Ureter (tissue), 1 donor: ENCODE measurements at regions not wholly inside any gene's neighbourhood (a gene's known extent, or its start where the extent isn't known, plus 50 kb on each side); places are given as distances from the start of the nearest gene placed in this dataset.
"Not testable (repeated sequence)": the region's sequence is repeated elsewhere in the genome, so short reads cannot be mapped to it uniquely, and the experiment has no call there.

Source experiments
- DNase-seq: peaks from one replicate; pipeline ENCODE4 v3.0.0-alpha.2; 2020; ENCODE audit warnings: low spot score
- donor health status: DM: yes; HTN: yes; CAD: no.

GRCh38 chr11:56876621-56877275 is 112.0 kb upstream of the OR5AK2 start:
- DNase-seq = no peak

GRCh38 chr11:56855217-56855616 is 106.7 kb upstream of the OR9G4 start:
- no peak for DNase-seq

- no peak for DNase-seq
Measured at GRCh38 chr11:56852131-56852530, 103.6 kb upstream of the OR9G4 start.

- DNase-seq = no peak
Measured at GRCh38 chr11:56849852-56850251, 101.4 kb upstream of the OR9G4 start.

GRCh38 chr11:56849250-56849649 is 100.8 kb upstream of the OR9G4 start:
- no peak for DNase-seq

GRCh38 chr11:56848141-56848809 is 99.8 kb upstream of the OR9G4 start:
- DNase-seq = no peak

DNA sequence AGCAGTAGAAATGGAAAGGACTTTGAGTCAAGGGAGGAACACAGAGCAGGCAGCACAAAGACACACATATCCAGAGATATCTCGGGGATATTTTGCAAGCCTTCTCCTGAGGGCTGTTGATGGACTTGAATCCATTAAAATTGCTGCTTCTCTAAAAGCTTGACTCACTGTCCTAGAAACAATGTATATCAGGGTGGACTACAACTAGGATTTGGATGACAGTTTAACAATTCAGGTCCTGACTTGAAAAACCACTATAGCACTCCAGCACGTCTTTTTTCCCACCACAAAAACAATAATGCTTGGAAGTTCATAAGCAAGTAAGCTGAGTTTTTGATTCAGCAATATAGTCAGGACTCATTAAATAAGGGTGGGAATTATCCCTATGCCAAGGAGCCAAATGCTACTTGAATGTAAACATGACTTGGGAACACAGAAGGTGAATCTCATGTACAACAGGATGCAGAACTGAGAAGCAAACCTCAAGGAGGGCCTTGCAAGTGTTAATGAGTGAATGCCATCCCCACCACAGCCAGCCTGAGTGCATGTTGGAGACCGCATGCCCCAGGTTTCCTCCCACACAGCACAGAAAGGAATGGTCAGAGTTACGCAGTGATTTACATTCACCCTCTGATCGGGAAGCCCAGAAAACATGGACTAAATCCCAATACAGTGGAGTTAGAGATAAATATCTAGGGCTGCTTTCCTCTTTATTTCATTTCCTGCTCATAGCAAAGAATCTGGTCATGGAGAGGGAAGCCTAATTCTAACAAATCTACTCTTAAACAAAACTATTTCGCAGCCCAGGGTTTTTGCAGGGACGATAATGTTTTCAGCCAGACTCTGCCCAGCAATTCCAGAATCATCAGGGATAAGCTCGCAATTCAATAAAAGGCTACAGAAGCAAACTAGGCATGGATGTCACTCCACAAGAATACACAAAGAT is 98.4 kb upstream of the OR9G4 start:
- DNase-seq = no peak

- DNase-seq = no peak
Measured at GRCh38 chr11:56845121-56845732, 96.7 kb upstream of the OR9G4 start.

DNA sequence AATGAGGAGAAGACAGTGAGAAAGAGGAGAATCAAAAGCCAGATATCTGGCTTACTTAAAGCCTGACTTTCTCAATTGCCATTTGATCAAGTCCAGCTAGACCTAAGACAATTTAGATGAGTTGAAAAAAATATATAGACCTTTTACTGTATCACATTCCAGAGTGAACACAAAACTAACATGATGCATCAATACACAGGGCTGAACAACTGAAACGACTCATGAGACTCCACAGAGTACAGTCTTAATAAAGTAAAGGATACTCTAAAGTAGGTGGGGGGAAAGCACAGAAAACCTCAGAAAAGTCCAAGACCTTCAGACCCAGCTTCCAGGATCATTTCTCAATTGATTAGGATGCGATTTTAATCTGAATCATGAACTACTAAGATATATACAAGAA is 95.3 kb upstream of the OR9G4 start:
- no peak for DNase-seq

GRCh38 chr11:56842814-56843794 is 94.6 kb upstream of the OR9G4 start:
- no peak for DNase-seq

GRCh38 chr11:56841210-56841810 is 92.8 kb upstream of the OR9G4 start:
- DNase-seq = peak; percentile 53

- DNase-seq = not testable (repeated sequence)
Measured at GRCh38 chr11:56827357-56827756, 78.9 kb upstream of the OR9G4 start.

- DNase-seq = no peak
Measured at GRCh38 chr11:56819916-56820315, 71.4 kb upstream of the OR9G4 start.

DNA sequence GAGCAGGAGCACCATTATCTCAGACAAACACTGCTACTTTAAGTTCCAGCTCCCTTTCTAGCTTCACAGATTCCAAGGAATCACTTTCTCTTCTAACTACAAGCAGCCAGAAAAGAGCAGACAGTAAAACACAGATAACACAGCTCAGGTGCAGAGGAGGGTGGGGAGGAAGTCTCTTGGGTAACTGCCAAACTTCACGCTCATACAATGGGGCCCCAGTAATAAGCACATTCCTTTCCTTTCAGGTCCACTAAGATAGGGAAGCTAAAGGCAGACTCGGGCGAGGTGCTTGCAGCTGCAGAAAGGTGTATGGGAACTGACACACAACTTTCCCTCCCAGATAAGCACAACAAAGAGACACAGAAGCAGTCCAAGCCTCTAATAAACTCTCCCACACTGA is 69.2 kb upstream of the OR9G4 start:
- no peak for DNase-seq

DNA sequence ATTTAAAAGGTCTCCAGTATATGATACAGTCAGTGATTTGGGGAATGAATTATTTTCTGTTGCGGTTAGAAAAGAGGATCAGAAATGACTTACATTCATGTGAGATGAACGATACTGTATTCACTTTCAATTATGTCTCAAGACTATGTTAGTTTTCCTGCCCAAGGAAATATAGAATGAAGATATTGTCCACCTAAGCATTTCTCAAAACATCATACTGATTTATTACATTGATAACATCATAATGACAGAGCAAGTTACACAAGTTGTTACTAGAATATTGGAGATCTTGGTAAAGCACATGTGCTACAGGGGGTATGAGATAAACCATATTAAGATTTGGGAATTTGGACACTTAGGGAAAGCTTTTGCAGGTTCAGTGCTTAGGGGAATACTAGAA is 67.8 kb upstream of the OR9G4 start:
- DNase-seq = no peak

GRCh38 chr11:56808326-56808725 is 59.8 kb upstream of the OR9G4 start:
- DNase-seq = no peak

DNA sequence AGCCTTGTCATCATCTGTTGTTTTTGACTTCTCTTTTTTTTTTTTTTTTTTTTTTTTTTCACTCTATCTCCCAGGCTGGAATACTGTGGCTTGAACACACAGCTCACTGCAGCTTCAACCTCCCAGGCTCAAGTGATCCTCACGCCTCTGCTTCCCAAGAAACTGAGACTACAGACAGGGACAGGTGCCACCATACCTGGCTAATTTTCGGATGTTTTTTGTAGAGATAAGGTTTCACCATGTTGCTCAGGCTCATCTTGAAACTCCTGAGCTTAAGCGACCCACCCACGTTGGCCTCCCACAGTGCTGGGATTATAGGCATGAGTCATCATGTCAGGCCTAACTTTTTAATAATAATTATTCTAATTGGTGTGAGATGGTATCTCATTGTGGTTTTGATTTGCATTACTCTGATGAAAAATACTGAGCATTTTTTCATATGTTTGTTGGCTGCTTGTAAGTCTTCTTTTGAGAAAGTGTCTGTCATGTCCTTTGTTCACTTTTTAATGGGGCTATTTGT is 51.3 kb upstream of the OR9G4 start:
- no peak for DNase-seq
